Hippocampal formation (tissue), 2 donors: ENCODE measurements at regions not wholly inside any gene's neighbourhood (a gene's known extent, or its start where the extent isn't known, plus 50 kb on each side); places are given as distances from the start of the nearest gene placed in this dataset.
"Not testable (repeated sequence)": the region's sequence is repeated elsewhere in the genome, so short reads cannot be mapped to it uniquely, and the experiment has no call there.

Source experiments
- DNase-seq, 2 donors: peaks; one replicate each; lab custom pipeline; 2025; lab: John Stamatoyannopoulos, UW

- no peak for DNase-seq
Observed at GRCh38 chr6:76677017-76677416, 604.6 kb upstream of the IMPG1 start.

DNA sequence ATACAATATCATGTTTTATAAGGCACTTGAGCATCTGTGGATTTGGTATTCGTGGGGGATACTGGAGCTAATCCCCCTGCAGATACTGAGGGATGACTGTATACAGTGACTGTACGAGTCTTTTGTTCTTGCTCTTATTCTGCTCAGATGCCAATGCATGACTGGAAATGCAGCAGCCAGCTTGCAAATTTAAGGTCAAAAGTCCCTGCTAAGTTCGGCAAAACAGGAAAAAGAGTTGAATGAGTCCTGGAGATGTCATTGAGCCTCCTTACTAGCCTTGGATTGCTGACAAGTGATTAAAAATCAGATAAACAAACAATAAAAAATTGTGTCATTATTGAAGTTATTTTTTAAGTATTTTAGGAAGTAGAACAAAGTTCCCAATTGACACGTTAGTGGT, 599.3 kb upstream of the IMPG1 start:
- DNase-seq: no peak

DNA sequence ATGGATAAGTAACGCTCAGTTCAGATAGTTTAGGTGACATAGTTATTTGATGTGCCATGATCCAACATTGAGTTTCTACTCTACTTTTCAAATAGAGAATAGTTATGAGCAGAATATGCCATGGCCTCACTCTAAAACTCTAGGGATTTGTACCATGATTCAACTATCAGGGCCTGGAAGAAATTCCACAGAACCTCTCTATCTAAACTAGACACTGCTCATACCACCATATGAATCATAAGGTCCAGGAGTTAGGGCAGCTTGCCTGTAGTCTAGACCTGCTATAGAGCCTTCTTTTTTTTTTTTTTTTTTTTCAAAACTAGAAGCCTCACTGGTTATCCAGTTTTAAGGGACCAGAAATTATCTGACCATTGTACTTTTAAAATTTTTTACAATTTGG, 571.8 kb upstream of the IMPG1 start:
- DNase-seq: no peak

DNA sequence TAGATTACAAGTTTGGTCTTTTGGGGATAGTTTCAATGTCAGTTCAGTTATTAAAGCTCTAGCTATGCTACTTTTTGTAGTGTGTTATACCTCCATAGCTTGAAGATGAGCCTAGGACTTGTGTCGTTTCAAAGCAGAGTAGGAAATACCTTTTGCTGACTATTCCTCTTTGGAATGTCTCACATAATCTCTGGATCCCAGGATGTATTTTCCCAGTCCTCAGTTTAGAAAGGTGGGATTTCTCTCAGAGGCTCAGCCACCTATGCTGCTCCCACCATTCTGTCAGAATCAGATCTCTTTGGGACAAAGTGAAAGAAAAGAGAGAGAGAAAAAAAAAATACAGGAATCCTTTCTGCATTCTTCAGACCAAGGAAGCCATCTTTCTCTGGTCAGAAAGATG, 567.5 kb upstream of the IMPG1 start:
- no peak for DNase-seq

DNA sequence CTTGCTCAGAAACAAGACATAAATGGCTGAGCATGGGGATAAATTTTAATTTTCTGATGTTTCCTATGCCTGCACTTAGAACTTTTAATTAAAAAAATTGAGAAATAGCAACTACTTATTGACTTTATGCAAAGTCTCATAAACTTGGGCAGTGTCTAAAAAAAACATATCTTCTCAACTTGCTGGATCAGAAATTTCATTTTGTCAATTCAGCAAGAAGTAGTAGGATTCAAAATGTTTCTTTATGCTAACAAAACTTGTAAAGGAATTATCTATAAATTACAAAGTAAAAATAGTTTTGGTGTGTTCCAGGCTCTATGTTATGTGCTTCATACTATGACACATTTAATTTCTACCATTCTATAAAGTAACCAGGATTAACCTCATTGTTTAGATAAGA, 562.2 kb upstream of the IMPG1 start:
- no peak for DNase-seq

DNA sequence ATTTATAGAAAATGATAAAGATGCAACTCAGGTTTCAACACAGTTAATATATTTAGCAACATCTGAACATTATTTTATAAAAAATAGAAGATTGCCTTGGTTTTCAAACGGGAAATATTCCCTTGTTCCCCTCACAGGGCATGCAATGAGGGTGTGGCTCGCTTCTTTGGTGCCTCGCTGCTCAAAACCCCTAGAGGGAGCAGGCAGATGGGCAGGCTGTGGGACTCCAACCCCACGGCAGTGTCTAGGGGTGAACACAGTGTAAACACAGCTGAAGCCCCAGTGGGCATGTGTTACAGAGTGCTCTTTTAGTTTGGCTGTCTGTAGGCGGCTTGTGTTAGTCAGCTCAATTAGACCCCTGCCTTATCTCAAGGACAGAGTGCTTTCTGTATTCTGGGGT, 560.8 kb upstream of the IMPG1 start:
- DNase-seq: no peak

DNA sequence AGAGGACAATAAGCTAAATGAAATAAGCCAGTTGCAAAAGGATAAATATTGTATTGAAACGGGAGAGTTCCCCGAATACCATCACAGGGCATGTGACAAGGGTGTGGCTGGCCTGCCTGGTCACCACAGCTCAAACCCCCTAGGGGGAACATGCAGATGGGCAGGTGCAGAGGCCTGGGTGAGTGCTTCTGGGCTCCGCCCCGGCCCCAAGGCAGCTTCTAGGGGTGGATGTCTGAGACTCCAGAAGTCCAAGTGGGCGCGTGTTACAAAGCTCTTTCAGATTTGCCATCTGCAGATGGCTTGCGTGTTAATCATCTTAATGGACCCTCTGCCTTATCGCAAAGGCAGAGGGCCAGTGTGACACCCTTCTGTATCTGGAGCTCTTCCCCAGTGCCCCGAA, 559.2 kb upstream of the IMPG1 start:
- no peak for DNase-seq

- DNase-seq: no peak
Observed at GRCh38 chr6:76615395-76615794, 542.9 kb upstream of the IMPG1 start.

DNA sequence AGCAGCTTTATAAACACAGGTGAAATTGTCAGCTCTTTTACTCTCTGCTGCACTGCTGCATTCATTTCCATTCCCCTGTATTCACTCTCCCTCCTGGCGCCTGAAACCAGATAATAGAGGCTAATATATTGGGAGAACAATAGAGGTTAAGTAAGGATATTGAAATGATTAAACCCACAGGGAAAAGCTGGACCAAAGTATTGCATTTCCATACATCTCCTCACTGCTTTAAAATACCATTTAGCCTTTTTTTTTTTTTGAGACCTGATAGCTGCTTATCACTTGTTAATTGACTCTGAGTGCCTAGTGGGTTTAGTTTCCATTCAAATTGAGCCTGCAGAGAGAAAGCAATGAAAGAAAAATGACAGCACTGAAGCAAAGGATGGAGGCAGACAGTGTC, 540.5 kb upstream of the IMPG1 start:
- DNase-seq: no peak

GRCh38 chr6:76609160-76609559, 536.7 kb upstream of the IMPG1 start:
- no peak for DNase-seq

DNA sequence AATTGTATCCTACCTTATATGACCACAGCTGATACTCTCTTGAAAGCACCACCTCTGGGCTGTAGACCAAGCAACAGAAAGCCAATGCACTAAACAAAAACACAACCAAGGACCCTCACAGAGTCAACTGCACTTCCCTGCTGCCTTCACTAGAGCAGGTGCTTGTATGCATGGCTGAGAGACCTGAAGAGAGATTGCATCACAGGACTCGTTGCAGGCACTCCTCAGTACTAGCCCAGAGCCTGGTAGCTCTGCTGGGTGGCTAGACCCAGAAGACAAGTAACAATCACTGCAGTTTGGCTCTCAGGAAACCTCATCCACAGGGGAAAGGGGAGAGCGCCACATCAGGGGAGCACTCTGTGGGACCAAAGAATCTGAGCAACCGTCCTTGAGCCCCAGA, 521.6 kb upstream of the IMPG1 start:
- no peak for DNase-seq

DNA sequence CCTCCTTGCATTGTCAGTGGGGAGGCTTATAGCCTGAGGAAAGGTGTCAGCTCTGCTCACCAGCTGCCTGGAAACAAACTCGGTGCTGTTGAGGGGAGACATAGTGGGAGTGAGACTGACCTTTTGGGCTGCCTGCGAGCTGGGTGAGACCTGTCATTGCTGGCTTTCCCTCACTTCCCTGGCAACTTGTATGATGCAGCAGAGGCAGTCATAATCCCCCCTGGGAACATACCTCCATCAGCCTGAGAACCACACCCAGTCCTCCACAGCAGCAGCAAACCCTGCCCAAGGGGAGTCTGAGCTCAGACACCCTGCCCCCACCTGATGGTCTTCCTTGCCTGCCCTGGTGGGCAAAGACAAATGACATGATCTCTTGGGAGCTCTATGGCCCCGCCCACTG, 521.2 kb upstream of the IMPG1 start:
- no peak for DNase-seq

DNA sequence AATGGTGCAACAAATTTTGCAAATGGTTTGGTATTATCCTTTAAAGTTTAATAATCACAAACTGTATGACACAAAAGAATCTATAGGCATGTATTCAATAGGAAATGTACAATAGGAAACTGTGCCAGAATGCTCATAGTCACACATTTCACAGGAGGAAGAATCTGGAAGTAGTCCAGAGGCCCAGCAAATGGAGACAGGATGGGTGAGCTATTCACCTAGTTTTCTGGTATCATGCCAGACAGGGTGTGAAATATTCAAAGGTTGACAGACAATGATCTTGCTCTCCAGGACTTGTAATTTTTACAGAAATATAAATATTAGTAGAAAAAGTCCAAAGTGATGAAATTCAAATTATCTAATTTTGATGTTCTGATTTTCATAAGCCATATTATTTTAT, 520.1 kb upstream of the IMPG1 start:
- no peak for DNase-seq

GRCh38 chr6:76587271-76587670, 514.8 kb upstream of the IMPG1 start:
- DNase-seq: no peak

DNA sequence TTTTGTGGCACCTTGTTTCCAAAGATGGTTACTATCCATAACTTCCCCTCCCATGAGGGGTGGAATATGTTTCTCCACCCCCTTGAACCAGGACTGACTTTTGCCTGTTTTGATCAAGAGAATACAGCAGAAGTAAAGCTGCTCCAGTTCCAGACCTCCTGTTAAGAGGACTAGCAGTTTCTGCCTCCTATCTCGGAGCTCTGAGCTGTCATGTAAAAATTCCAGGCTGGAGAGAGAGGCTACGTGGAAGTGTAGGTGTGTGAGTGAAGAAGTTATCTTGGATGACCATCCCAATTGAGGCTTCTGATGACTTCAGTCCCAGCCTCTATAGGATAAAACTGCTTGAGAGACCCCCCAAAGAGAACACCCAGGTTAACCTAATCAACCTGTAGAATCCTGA, 511.7 kb upstream of the IMPG1 start:
- no peak for DNase-seq

DNA sequence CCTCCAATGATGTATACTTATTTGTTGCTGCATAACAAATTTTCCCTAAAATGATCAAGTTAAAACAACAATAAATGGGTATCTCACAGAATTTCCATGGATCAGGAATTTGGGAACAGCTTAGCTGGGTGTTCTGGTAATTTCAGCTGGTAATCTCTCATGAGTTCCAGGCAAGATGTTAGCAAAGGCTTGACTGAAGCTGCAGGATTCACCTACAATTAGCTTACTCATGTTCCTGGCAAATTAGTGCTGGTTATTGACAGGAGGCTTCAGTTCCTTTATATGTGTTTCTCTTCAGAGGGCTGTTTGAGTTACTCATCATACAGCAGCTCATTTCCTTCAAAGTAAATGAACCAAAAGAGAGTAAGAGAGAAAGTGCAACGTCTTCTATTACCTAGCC, 506.3 kb upstream of the IMPG1 start:
- no peak for DNase-seq

DNA sequence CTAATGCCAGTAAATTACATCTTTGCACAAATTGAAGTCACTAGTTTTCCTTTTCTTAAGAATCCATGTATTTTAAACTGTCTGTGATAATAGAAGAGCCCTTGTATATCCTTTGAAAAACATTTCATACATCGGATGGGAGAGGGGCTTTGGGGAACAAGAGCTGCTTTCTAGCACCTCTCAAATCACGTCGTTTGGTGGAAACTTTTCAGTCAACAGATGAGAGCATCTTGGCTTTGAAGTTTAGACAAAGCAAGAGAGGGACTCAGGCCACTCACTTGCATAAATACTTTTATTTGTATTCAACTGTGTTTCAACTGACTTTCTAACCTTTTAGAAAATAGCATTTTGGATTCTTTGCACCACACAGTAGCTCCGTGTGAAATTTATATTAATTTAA, 502.3 kb upstream of the IMPG1 start:
- no peak for DNase-seq

- no peak for DNase-seq
Observed at GRCh38 chr6:76565932-76566331, 493.5 kb upstream of the IMPG1 start.

DNA sequence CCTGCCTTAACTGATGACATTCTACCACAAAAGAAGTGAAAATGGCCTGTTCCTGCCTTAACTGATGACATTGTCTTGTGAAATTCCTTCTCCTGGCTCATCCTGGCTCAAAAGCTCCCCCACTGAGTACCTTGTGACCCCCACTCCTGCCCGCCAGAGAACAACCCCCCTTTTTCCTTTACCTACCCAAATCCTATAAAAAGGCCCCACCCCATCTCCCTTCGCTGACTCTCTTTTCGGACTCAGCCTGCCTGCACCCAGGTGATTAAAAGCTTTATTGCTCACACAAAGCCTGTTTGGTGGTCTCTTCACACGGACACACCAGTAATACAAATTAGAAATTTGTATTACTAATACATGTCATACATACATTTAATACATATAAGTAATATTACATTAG, 489.9 kb upstream of the IMPG1 start:
- not testable (repeated sequence) for DNase-seq

- not testable (repeated sequence) for DNase-seq
Observed at GRCh38 chr6:76560851-76561755, 488.6 kb upstream of the IMPG1 start.

- DNase-seq: no peak
Observed at GRCh38 chr6:76553256-76553655, 480.8 kb upstream of the IMPG1 start.

DNA sequence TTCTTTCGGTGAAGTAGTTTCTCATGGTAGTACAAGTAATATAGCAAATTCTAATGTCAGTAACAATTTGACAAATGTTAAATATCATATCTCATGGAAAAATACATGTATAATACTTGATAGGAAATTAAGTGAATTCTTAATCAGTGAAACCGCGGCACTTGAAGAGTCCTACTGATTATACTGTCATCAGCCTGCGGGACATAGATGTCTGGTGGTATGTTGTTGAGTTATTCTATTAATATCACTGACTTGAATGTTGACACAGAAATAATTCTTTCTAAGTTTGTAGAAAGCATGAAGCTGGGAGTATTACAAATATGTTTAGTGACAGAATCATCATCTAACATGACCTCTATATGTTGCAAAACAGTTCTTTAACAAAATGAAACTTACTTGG, 479.8 kb upstream of the IMPG1 start:
- DNase-seq: no peak

DNA sequence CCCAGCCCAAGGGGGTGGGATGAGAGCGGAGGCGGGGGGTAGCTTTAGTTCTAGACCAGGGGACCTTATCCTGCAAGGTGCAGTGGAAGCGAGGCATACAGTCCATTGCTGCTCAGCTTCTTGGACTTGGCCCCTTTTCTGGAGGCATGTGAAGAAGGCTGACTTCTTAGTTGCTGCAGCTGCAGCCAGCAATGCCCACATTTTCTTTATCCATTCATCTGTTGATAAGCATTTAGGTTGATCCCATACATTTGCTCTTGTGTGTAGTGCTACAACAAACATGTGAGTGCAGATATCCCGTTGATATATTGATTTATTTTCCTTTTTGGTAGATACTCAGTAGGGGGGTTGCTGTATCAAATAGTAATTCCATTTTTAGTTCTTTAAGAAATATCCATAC, 461.2 kb upstream of the IMPG1 start:
- no peak for DNase-seq

GRCh38 chr6:76532647-76533046, 460.2 kb upstream of the IMPG1 start:
- no peak for DNase-seq
